OCI-LY1 (cell line): ENCODE measurements at regions not wholly inside any gene's neighbourhood (a gene's known extent, or its start where the extent isn't known, plus 50 kb on each side); places are given as distances from the start of the nearest gene placed in this dataset.

Source experiments
- H2AFZ ChIP-seq: fragments of 200-600 bp; sonication (generic), shearing (Covaris generic); 2 replicates; pipeline ENCODE4 v1.6.0; 2014; ENCODE audit warnings: antibody characterized with exemption, mild to moderate bottlenecking, low read length
- H3F3A ChIP-seq: fragments of 200-600 bp; sonication (generic), shearing (Covaris generic); 2 replicates; pipeline ENCODE4 v1.6.0; 2014; ENCODE audit warnings: mild to moderate bottlenecking, antibody characterized with exemption, low read length, moderate library complexity; ENCODE audit not compliant: insufficient read depth
- H3K27ac ChIP-seq: fragments of 200-600 bp; sonication (generic); 2 replicates; pipeline ENCODE4 v1.5.1; 2014; ENCODE audit warnings: low read length, mixed run types, mild to moderate bottlenecking, low read depth; ENCODE audit not compliant: poor library complexity, severe bottlenecking
- H3K27me3 ChIP-seq: fragments of 200-600 bp; sonication (generic); 2 replicates; pipeline ENCODE4 v1.6.0; 2014; ENCODE audit warnings: antibody characterized with exemption, mild to moderate bottlenecking, low read length, moderate library complexity; ENCODE audit not compliant: insufficient read depth
- H3K36me3 ChIP-seq: fragments of 200-600 bp; sonication (generic); 2 replicates; pipeline ENCODE4 v1.6.1; 2014; ENCODE audit warnings: mild to moderate bottlenecking, antibody characterized with exemption, low read length, moderate library complexity, mixed read lengths; ENCODE audit not compliant: insufficient read depth
- H3K4me1 ChIP-seq: fragments of 200-600 bp; sonication (generic); 2 replicates; pipeline ENCODE4 v1.5.1; 2014; ENCODE audit warnings: mild to moderate bottlenecking, low read length, moderate library complexity; ENCODE audit not compliant: insufficient read depth, severe bottlenecking
- H3K4me2 ChIP-seq: fragments of 200-600 bp; sonication (generic), shearing (Covaris generic); 2 replicates; pipeline ENCODE4 v1.6.1; 2014; ENCODE audit warnings: low read length
- H3K4me3 ChIP-seq: fragments of 200-600 bp; sonication (generic); 2 replicates; pipeline ENCODE4 v1.5.1; 2014; ENCODE audit warnings: low read length, low read depth, mild to moderate bottlenecking, mixed read lengths; ENCODE audit not compliant: poor library complexity, severe bottlenecking
- H3K79me2 ChIP-seq: fragments of 200-600 bp; shearing (Covaris generic); 2 replicates; pipeline ENCODE4 v1.6.1; 2016; ENCODE audit warnings: mixed run types, low read length, mixed read lengths; ENCODE audit not compliant: insufficient read depth
- H3K9ac ChIP-seq: fragments of 200-600 bp; sonication (generic), shearing (Covaris generic); 2 replicates; pipeline ENCODE4 v1.6.1; 2014; ENCODE audit warnings: mild to moderate bottlenecking, low read length, mixed read lengths
- H3K9me2 ChIP-seq: fragments of 200-600 bp; sonication (generic), shearing (Covaris generic); 2 replicates; pipeline ENCODE4 v1.6.1; 2014; ENCODE audit warnings: low read depth, mild to moderate bottlenecking, low read length, mixed read lengths
- H3K9me3 ChIP-seq: fragments of 200-600 bp; shearing (Covaris generic); 2 replicates; pipeline ENCODE4 v1.6.1; 2014; ENCODE audit warnings: low read length, mixed read lengths
- H4K20me1 ChIP-seq: fragments of 200-600 bp; sonication (generic), shearing (Covaris generic); 2 replicates; pipeline ENCODE4 v1.6.0; 2016; ENCODE audit warnings: mild to moderate bottlenecking, low read length; ENCODE audit not compliant: insufficient read depth
- EZH2 ChIP-seq: fragments of 200-600 bp; sonication (generic), shearing (Covaris generic); IDR thresholded peaks from 2 replicates; pipeline ENCODE4 v1.8.0; 2017; ENCODE audit warnings: borderline replicate concordance, mixed run types, mild to moderate bottlenecking, antibody characterized with exemption, low read length, moderate library complexity, mixed read lengths
- TF ChIP-seq, protein P1 (sequence below): fragments of 200-600 bp; sonication (generic), shearing (Covaris generic); IDR thresholded peaks from 2 replicates; pipeline ENCODE4 v1.5.1; 2017; ENCODE audit warnings: mild to moderate bottlenecking, antibody characterized with exemption, low read length, moderate library complexity, mixed read lengths

GRCh38 chr14:54137614-54137961 is 181.0 kb upstream of the BMP4 start:
- Histone ChIP-seq H3K79me2 (no peaks in the 10 kb centered on the region), H4K20me1 (no peaks in the 10 kb centered on the region), H3K9ac (no peak overlapping the region)

DNA sequence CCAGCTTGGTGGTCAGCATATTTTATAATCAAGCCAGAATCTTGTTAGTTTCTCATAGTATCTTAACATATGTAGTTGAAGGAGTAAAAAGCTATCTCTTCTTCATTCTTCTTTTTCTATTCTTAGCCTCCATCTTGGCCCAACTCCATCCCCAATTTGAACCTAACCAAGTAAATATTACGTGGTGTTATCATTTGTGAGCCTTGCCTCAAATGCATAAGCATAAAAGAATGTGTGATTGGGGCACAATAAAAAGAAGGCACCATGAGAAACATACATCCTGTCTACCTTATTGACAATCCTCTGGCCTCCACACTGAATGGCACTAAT is 181.4 kb upstream of the BMP4 start:
- no peaks in the 10 kb centered on the region for H4K20me1 ChIP-seq
- no peaks in the 10 kb centered on the region for H3F3A ChIP-seq
- H2AFZ ChIP-seq: no peak overlapping the region
- H3K79me2 ChIP-seq: no peaks in the 10 kb centered on the region
- H3K4me2 ChIP-seq: no peak overlapping the region
- H3K36me3 ChIP-seq: no peaks in the 10 kb centered on the region
- H3K9me2 ChIP-seq: no peaks in the 10 kb centered on the region
- H3K27ac ChIP-seq: no peak overlapping the region
- H3K27me3 ChIP-seq: no peaks in the 10 kb centered on the region
- H3K4me1 ChIP-seq: no peaks in the 10 kb centered on the region
- no peak overlapping the region for H3K4me3 ChIP-seq
- no peak for TF ChIP-seq EZH2
- TF ChIP-seq, protein P1, sequence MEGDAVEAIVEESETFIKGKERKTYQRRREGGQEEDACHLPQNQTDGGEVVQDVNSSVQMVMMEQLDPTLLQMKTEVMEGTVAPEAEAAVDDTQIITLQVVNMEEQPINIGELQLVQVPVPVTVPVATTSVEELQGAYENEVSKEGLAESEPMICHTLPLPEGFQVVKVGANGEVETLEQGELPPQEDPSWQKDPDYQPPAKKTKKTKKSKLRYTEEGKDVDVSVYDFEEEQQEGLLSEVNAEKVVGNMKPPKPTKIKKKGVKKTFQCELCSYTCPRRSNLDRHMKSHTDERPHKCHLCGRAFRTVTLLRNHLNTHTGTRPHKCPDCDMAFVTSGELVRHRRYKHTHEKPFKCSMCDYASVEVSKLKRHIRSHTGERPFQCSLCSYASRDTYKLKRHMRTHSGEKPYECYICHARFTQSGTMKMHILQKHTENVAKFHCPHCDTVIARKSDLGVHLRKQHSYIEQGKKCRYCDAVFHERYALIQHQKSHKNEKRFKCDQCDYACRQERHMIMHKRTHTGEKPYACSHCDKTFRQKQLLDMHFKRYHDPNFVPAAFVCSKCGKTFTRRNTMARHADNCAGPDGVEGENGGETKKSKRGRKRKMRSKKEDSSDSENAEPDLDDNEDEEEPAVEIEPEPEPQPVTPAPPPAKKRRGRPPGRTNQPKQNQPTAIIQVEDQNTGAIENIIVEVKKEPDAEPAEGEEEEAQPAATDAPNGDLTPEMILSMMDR: no peak
- H3K9ac ChIP-seq: no peak overlapping the region
- H3K9me3 ChIP-seq: no peaks in the 10 kb centered on the region

More at GRCh38 chr14:54137614-54137961, 181.0 kb upstream of the BMP4 start:
- Histone ChIP-seq H3K9me3 (no peaks in the 10 kb centered on the region), H3K9me2 (no peaks in the 10 kb centered on the region), H3K4me2 (no peak overlapping the region), H3F3A (no peaks in the 10 kb centered on the region), H3K4me3 (no peak overlapping the region), H3K36me3 (no peaks in the 10 kb centered on the region), H3K27ac (no peak overlapping the region), H2AFZ (no peak overlapping the region), H3K4me1 (no peaks in the 10 kb centered on the region), H3K27me3 (no peaks in the 10 kb centered on the region)
- no peak for TF ChIP-seq EZH2
- TF ChIP-seq, protein P1: no peak

GRCh38 chr14:54138354-54139038 is 181.9 kb upstream of the BMP4 start:
- Histone ChIP-seq H3K9ac (no peak overlapping the region), H3K9me2 (no peaks in the 10 kb centered on the region), H2AFZ (no peak overlapping the region), H3K36me3 (no peaks in the 10 kb centered on the region), H3K79me2 (no peaks in the 10 kb centered on the region), H3K4me2 (no peak overlapping the region), H3K27ac (no peak overlapping the region), H3F3A (no peaks in the 10 kb centered on the region), H3K4me3 (no peak overlapping the region), H3K9me3 (no peaks in the 10 kb centered on the region), H4K20me1 (no peaks in the 10 kb centered on the region), H3K27me3 (no peaks in the 10 kb centered on the region), H3K4me1 (no peaks in the 10 kb centered on the region)
- TF ChIP-seq EZH2: no peak
- TF ChIP-seq, protein P1: no peak
